ENCODE measurements at regions not wholly inside any gene's neighbourhood (a gene's known extent, or its start where the extent isn't known, plus 50 kb on each side); places are given as distances from the start of the nearest gene placed in this dataset.
"Not testable (repeated sequence)": the region's sequence is repeated elsewhere in the genome, so short reads cannot be mapped to it uniquely, and the experiment has no call there.

- no peak for DNase-seq (ENCODE audit: low read depth)
Observed at GRCh38 chr1:19591482-19592091, 52.5 kb upstream of the NBL1 start.

- no peak for DNase-seq (ENCODE audit: low read depth)
Observed at GRCh38 chr1:19585507-19585906, 58.6 kb upstream of the NBL1 start.

- peak; percentile 56 for DNase-seq (ENCODE audit: low read depth)
Observed at GRCh38 chr1:19582318-19582717, 61.8 kb upstream of the NBL1 start.

GRCh38 chr1:19581381-19581780 lies 62.7 kb upstream of the NBL1 start:
- DNase-seq (ENCODE audit: low read depth), result no peak

- no peak for DNase-seq (ENCODE audit: low read depth)
Observed at GRCh38 chr1:19577561-19577960, 66.5 kb upstream of the NBL1 start.

GRCh38 chr1:19577036-19577435 lies 67.1 kb upstream of the NBL1 start:
- DNase-seq (ENCODE audit: low read depth), result no peak

- DNase-seq (ENCODE audit: low read depth), result no peak
Observed at GRCh38 chr1:19569786-19570185, 74.3 kb upstream of the NBL1 start.

GRCh38 chr1:19567041-19567440 lies 77.1 kb upstream of the NBL1 start:
- DNase-seq (ENCODE audit: low read depth), result no peak

- no peak for DNase-seq (ENCODE audit: low read depth)
Observed at GRCh38 chr1:19564366-19564765, 79.0 kb upstream of the CAPZB start.

GRCh38 chr1:19563324-19564097 lies 78.2 kb upstream of the CAPZB start:
- DNase-seq (ENCODE audit: low read depth), result no peak

- no peak for DNase-seq (ENCODE audit: low read depth)
Observed at GRCh38 chr1:19562847-19563246, 77.5 kb upstream of the CAPZB start.

GRCh38 chr1:19560480-19560879 lies 75.1 kb upstream of the CAPZB start:
- no peak for DNase-seq (ENCODE audit: low read depth)

- DNase-seq (ENCODE audit: low read depth), result no peak
Observed at GRCh38 chr1:19559641-19560040, 74.3 kb upstream of the CAPZB start.

- no peak for DNase-seq (ENCODE audit: low read depth)
Observed at GRCh38 chr1:19557609-19558051, 72.3 kb upstream of the CAPZB start.

GRCh38 chr1:19554090-19554489 lies 68.8 kb upstream of the CAPZB start:
- DNase-seq (ENCODE audit: low read depth), result no peak

GRCh38 chr1:19552291-19553010 lies 67.1 kb upstream of the CAPZB start:
- DNase-seq (ENCODE audit: low read depth), result no peak

GRCh38 chr1:19551837-19552236 lies 66.5 kb upstream of the CAPZB start:
- not testable (repeated sequence) for DNase-seq (ENCODE audit: low read depth)

GRCh38 chr1:19550437-19550836 lies 65.1 kb upstream of the CAPZB start:
- not testable (repeated sequence) for DNase-seq (ENCODE audit: low read depth)

- DNase-seq (ENCODE audit: low read depth), result no peak
Observed at GRCh38 chr1:19547814-19548213, 62.5 kb upstream of the CAPZB start.

GRCh38 chr1:19536519-19536918 lies 51.2 kb upstream of the CAPZB start:
- no peak for DNase-seq (ENCODE audit: low read depth)

- no peak for DNase-seq (ENCODE audit: low read depth)
Observed at GRCh38 chr1:19535214-19535613, 49.9 kb upstream of the CAPZB start.
